Neural cell (in vitro differentiated cells): ENCODE measurements at regions not wholly inside any gene's neighbourhood (a gene's known extent, or its start where the extent isn't known, plus 50 kb on each side); places are given as distances from the start of the nearest gene placed in this dataset.

ENCODE experiments used
- EP300 ChIP-seq: fragments of 450-650 bp; conservative IDR thresholded peaks from 2 replicates; pipeline ENCODE4 v1.6.1; 2014; ENCODE audit warnings: antibody characterized with exemption, mild to moderate bottlenecking, moderate library complexity; ENCODE audit not compliant: poor library complexity, severe bottlenecking
- MXI1 ChIP-seq: fragments of 450-650 bp; conservative IDR thresholded peaks from 2 replicates; pipeline ENCODE4 v1.6.1; 2014; ENCODE audit warnings: antibody characterized with exemption, mild to moderate bottlenecking; ENCODE audit not compliant: poor library complexity, severe bottlenecking
- RAD21 ChIP-seq: fragments of 450-650 bp; conservative IDR thresholded peaks from 2 replicates; pipeline ENCODE4 v1.6.1; 2014; ENCODE audit warnings: antibody characterized with exemption, mild to moderate bottlenecking, moderate library complexity
- SMC3 ChIP-seq: fragments of 450-650 bp; conservative IDR thresholded peaks from 2 replicates; pipeline ENCODE4 v1.6.1; 2014; ENCODE audit warnings: antibody characterized with exemption, mild to moderate bottlenecking, moderate library complexity; ENCODE audit not compliant: poor library complexity
- TF ChIP-seq, protein P1 (sequence below): fragments of 450-650 bp; IDR thresholded peaks from 2 replicates; pipeline ENCODE4 v1.5.1; 2014; ENCODE audit warnings: antibody characterized with exemption, mild to moderate bottlenecking, moderate library complexity; ENCODE audit not compliant: poor library complexity, severe bottlenecking
- TF ChIP-seq, protein P2 (sequence below): IDR thresholded peaks from 2 replicates; pipeline ENCODE4 v1.6.1; 2012; ENCODE audit warnings: borderline replicate concordance

GRCh38 chr10:4684434-4684833 lies 141.6 kb upstream of the AKR1E2 start:
- TF ChIP-seq, protein P1, sequence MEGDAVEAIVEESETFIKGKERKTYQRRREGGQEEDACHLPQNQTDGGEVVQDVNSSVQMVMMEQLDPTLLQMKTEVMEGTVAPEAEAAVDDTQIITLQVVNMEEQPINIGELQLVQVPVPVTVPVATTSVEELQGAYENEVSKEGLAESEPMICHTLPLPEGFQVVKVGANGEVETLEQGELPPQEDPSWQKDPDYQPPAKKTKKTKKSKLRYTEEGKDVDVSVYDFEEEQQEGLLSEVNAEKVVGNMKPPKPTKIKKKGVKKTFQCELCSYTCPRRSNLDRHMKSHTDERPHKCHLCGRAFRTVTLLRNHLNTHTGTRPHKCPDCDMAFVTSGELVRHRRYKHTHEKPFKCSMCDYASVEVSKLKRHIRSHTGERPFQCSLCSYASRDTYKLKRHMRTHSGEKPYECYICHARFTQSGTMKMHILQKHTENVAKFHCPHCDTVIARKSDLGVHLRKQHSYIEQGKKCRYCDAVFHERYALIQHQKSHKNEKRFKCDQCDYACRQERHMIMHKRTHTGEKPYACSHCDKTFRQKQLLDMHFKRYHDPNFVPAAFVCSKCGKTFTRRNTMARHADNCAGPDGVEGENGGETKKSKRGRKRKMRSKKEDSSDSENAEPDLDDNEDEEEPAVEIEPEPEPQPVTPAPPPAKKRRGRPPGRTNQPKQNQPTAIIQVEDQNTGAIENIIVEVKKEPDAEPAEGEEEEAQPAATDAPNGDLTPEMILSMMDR = no peak
- TF ChIP-seq MXI1 = no peak
- TF ChIP-seq, protein P2, sequence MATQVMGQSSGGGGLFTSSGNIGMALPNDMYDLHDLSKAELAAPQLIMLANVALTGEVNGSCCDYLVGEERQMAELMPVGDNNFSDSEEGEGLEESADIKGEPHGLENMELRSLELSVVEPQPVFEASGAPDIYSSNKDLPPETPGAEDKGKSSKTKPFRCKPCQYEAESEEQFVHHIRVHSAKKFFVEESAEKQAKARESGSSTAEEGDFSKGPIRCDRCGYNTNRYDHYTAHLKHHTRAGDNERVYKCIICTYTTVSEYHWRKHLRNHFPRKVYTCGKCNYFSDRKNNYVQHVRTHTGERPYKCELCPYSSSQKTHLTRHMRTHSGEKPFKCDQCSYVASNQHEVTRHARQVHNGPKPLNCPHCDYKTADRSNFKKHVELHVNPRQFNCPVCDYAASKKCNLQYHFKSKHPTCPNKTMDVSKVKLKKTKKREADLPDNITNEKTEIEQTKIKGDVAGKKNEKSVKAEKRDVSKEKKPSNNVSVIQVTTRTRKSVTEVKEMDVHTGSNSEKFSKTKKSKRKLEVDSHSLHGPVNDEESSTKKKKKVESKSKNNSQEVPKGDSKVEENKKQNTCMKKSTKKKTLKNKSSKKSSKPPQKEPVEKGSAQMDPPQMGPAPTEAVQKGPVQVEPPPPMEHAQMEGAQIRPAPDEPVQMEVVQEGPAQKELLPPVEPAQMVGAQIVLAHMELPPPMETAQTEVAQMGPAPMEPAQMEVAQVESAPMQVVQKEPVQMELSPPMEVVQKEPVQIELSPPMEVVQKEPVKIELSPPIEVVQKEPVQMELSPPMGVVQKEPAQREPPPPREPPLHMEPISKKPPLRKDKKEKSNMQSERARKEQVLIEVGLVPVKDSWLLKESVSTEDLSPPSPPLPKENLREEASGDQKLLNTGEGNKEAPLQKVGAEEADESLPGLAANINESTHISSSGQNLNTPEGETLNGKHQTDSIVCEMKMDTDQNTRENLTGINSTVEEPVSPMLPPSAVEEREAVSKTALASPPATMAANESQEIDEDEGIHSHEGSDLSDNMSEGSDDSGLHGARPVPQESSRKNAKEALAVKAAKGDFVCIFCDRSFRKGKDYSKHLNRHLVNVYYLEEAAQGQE = no peak
- no peak for TF ChIP-seq EP300
- TF ChIP-seq SMC3 = no peak
- no peak for TF ChIP-seq RAD21
